Smooth muscle cell (in vitro differentiated cells): ENCODE measurements at regions not wholly inside any gene's neighbourhood (a gene's known extent, or its start where the extent isn't known, plus 50 kb on each side); places are given as distances from the start of the nearest gene placed in this dataset.
A peak's percentile ranks its signal among the peaks of the same experiment; 100 is the strongest.

Experiments used
- DNase-seq: peaks from one replicate; lab custom pipeline; 2025; ENCODE audit not compliant: unreplicated experiment; lab: John Stamatoyannopoulos, UW
- H2AFZ ChIP-seq: fragments of 200-600 bp; sonication (generic); 2 replicates; pipeline ENCODE4 v1.6.0; 2016; ENCODE audit warnings: antibody characterized with exemption, low read depth, mild to moderate bottlenecking
- H3F3A ChIP-seq: fragments of 200-600 bp; sonication (generic); 2 replicates; pipeline ENCODE4 v1.6.0; 2017; ENCODE audit warnings: antibody characterized with exemption, low read depth
- H3K27ac ChIP-seq: fragments of 200-600 bp; sonication (generic); 2 replicates; pipeline ENCODE4 v1.5.1; 2016; ENCODE audit warnings: low read depth, mild to moderate bottlenecking
- H3K27me3 ChIP-seq: fragments of 200-600 bp; sonication (generic); 2 replicates; pipeline ENCODE4 v1.6.1; 2016; ENCODE audit warnings: low read depth, mild to moderate bottlenecking
- H3K36me3 ChIP-seq: fragments of 200-600 bp; sonication (generic); 2 replicates; pipeline ENCODE4 v1.5.1; 2016; ENCODE audit warnings: low read depth
- H3K4me1 ChIP-seq: fragments of 200-600 bp; sonication (generic); 2 replicates; pipeline ENCODE4 v1.5.1; 2016; ENCODE audit warnings: low read depth
- H3K4me2 ChIP-seq: fragments of 200-600 bp; sonication (generic); 2 replicates; pipeline ENCODE4 v1.6.0; 2016; ENCODE audit warnings: mild to moderate bottlenecking
- H3K4me3 ChIP-seq: fragments of 200-600 bp; sonication (generic); 2 replicates; pipeline ENCODE4 v1.5.1; 2016; ENCODE audit warnings: mild to moderate bottlenecking
- H3K79me2 ChIP-seq: fragments of 200-600 bp; sonication (generic); 2 replicates; pipeline ENCODE4 v1.6.0; 2016; ENCODE audit warnings: low read depth, mild to moderate bottlenecking
- H3K9ac ChIP-seq: fragments of 200-600 bp; sonication (generic); 2 replicates; pipeline ENCODE4 v1.6.0; 2016; ENCODE audit warnings: low read depth
- H3K9me3 ChIP-seq: fragments of 200-600 bp; sonication (generic); replicated peaks from 2 replicates; pipeline ENCODE4 v1.5.1; 2016; ENCODE audit warnings: low read depth
- H4K20me1 ChIP-seq: fragments of 200-600 bp; sonication (generic); 2 replicates; pipeline ENCODE4 v1.6.0; 2016; ENCODE audit warnings: low read depth
- WGBS: methylation state at CpG from one replicate; pipeline ENCODE4 v1.1.7; 2016; ENCODE audit warnings: low lambda C conversion rate; 5-methylcytosine and 5-hydroxymethylcytosine counted together
- TF ChIP-seq, protein P1 (sequence below): fragments of 200-600 bp; sonication (generic); IDR thresholded peaks from 2 replicates; pipeline ENCODE4 v1.5.1; 2017; ENCODE audit warnings: borderline replicate concordance, mild to moderate bottlenecking, antibody characterized with exemption; ENCODE audit not compliant: insufficient read depth, poor library complexity, severe bottlenecking

DNA sequence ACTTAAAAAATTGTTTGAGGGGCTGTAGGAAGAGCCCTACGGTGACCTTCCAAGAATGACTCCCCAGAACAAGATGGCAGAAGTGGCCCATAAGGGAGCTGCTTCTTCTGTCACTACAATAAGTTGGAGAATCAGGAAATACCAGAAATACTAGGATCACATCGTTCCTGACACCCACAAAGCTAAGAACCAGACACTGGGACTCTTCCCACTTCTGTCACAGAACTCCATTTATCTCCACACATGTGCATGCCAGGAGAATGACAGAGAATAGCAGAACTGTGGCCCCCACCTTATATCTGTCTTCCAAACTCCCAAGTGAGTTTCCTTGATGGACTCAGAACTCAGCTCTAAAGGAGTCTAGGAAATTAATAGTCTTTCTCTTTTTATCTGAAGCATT lies 54.6 kb upstream of the UBR2 start:
- Histone ChIP-seq H3K36me3 (no peaks in the 10 kb centered on the region), H3K4me1 (no peaks in the 10 kb centered on the region), H3K9me3 (no peaks in the 10 kb centered on the region), H3K9ac (no peak overlapping the region), H3K27ac (peak overlapping the region; percentile 65), H4K20me1 (no peaks in the 10 kb centered on the region), H2AFZ (no peak overlapping the region), H3K4me2 (peak overlapping the region; percentile 13), H3K4me3 (no peak overlapping the region), H3F3A (peaks cover 3% of the 10 kb centered on the region), H3K79me2 (no peaks in the 10 kb centered on the region), H3K27me3 (no peaks in the 10 kb centered on the region)
- TF ChIP-seq, protein P1, sequence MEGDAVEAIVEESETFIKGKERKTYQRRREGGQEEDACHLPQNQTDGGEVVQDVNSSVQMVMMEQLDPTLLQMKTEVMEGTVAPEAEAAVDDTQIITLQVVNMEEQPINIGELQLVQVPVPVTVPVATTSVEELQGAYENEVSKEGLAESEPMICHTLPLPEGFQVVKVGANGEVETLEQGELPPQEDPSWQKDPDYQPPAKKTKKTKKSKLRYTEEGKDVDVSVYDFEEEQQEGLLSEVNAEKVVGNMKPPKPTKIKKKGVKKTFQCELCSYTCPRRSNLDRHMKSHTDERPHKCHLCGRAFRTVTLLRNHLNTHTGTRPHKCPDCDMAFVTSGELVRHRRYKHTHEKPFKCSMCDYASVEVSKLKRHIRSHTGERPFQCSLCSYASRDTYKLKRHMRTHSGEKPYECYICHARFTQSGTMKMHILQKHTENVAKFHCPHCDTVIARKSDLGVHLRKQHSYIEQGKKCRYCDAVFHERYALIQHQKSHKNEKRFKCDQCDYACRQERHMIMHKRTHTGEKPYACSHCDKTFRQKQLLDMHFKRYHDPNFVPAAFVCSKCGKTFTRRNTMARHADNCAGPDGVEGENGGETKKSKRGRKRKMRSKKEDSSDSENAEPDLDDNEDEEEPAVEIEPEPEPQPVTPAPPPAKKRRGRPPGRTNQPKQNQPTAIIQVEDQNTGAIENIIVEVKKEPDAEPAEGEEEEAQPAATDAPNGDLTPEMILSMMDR: no peak
- DNase-seq: no peak
- WGBS: 47% methylated on average over 2 of the region's 2 CpGs

DNA sequence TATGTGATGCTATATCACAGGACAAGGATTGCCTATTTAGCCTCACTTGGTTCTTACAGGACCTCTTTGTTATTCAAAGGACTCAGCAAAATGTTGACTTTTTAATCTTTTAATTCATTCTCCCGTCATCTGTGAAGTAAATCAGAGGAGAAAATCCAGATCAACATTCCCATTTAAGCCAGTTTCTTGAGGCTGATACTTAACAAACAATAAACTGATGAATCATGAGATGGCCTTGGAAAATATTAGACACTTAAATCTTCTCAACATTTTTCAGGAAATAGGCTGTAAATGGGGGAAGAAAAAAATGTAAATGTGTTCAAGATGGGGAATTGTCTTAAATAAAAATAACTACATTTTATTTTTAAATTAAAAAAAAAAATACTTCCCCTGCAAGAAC lies 55.9 kb upstream of the UBR2 start:
- no peaks in the 10 kb centered on the region for H3K79me2 ChIP-seq
- no peaks in the 10 kb centered on the region for H3K9me3 ChIP-seq
- H3K4me2 ChIP-seq: peak overlapping the region; percentile 20
- DNase-seq: no peak
- H2AFZ ChIP-seq: no peak overlapping the region
- H3K36me3 ChIP-seq: no peaks in the 10 kb centered on the region
- H3F3A ChIP-seq: peaks cover 3% of the 10 kb centered on the region
- TF ChIP-seq, protein P1: no peak
- H3K4me1 ChIP-seq: no peaks in the 10 kb centered on the region
- H3K4me3 ChIP-seq: no peak overlapping the region
- H3K27ac ChIP-seq: peak overlapping the region; percentile 65
- H3K9ac ChIP-seq: no peak overlapping the region
- H4K20me1 ChIP-seq: no peaks in the 10 kb centered on the region
- H3K27me3 ChIP-seq: no peaks in the 10 kb centered on the region
- 4% methylated on average over 1 of the region's 1 CpG for WGBS

- TF ChIP-seq, protein P1: no peak
- no peaks in the 10 kb centered on the region for H3K27me3 ChIP-seq
- H3F3A ChIP-seq: peaks cover 3% of the 10 kb centered on the region
- H4K20me1 ChIP-seq: no peaks in the 10 kb centered on the region
- no peaks in the 10 kb centered on the region for H3K79me2 ChIP-seq
- no peak overlapping the region for H3K27ac ChIP-seq
- DNase-seq: no peak
- H3K9me3 ChIP-seq: no peaks in the 10 kb centered on the region
- no peak overlapping the region for H3K4me2 ChIP-seq
- H3K9ac ChIP-seq: no peak overlapping the region
- 79% methylated on average over 2 of the region's 2 CpGs for WGBS
- H3K36me3 ChIP-seq: no peaks in the 10 kb centered on the region
- H3K4me1 ChIP-seq: no peaks in the 10 kb centered on the region
- no peak overlapping the region for H2AFZ ChIP-seq
- no peak overlapping the region for H3K4me3 ChIP-seq
These were observed 55.5 kb upstream of the TRERF1 start for GRCh38 chr6:42507195-42507594.

GRCh38 chr6:42506070-42506469 lies 54.3 kb upstream of the TRERF1 start:
- TF ChIP-seq, protein P1: no peak
- no peaks in the 10 kb centered on the region for H3K36me3 ChIP-seq
- no peak overlapping the region for H3K9ac ChIP-seq
- H3K4me2 ChIP-seq: no peak overlapping the region
- 76% methylated on average over 6 of the region's 6 CpGs for WGBS
- H3K4me1 ChIP-seq: no peaks in the 10 kb centered on the region
- H3K27me3 ChIP-seq: no peaks in the 10 kb centered on the region
- H3K4me3 ChIP-seq: no peak overlapping the region
- H3K27ac ChIP-seq: no peak overlapping the region
- H4K20me1 ChIP-seq: no peaks in the 10 kb centered on the region
- no peaks in the 10 kb centered on the region for H3K79me2 ChIP-seq
- H3K9me3 ChIP-seq: no peaks in the 10 kb centered on the region
- H2AFZ ChIP-seq: no peak overlapping the region
- no peak for DNase-seq
- peaks cover 3% of the 10 kb centered on the region for H3F3A ChIP-seq
